DND-41 (cell line): ENCODE measurements at regions not wholly inside any gene's neighbourhood (a gene's known extent, or its start where the extent isn't known, plus 50 kb on each side); places are given as distances from the start of the nearest gene placed in this dataset.

Source experiments
- ATAC-seq: fragments of 200-7000 bp; cut with Tn5 transposase; 3 replicates; pipeline ENCODE4 v1.9.1; 2021; ENCODE audit warnings: low read depth; ENCODE audit not compliant: insufficient read depth
- DNase-seq: peaks from one replicate; pipeline ENCODE4 v3.0.0-alpha.2; 2020
- H2AFZ ChIP-seq: 2 replicates; pipeline ENCODE4 v1.6.0; 2012; ENCODE audit warnings: low read depth, low read length
- H3K27ac ChIP-seq: 2 replicates; pipeline ENCODE4 v1.5.1; 2012; ENCODE audit warnings: low read length, inconsistent platforms
- H3K27me3 ChIP-seq: fragments of 200-600 bp; sonication (generic); 2 replicates; pipeline ENCODE4 v1.6.0; 2012; ENCODE audit warnings: low read length, mild to moderate bottlenecking, inconsistent platforms; ENCODE audit not compliant: insufficient read depth, poor library complexity
- H3K36me3 ChIP-seq: 2 replicates; pipeline ENCODE4 v1.5.1; 2012; ENCODE audit warnings: low read length, inconsistent platforms; ENCODE audit not compliant: insufficient read depth
- H3K4me1 ChIP-seq: 2 replicates; pipeline ENCODE4 v1.5.1; 2012; ENCODE audit warnings: mild to moderate bottlenecking, low read length; ENCODE audit not compliant: insufficient read depth
- H3K4me2 ChIP-seq: 2 replicates; pipeline ENCODE4 v1.6.0; 2012; ENCODE audit warnings: mild to moderate bottlenecking, moderate library complexity, low read length, inconsistent platforms; ENCODE audit not compliant: insufficient read depth
- H3K4me3 ChIP-seq, 2 experiments: fragments of 200-600 bp in 1 of 2; shearing (Covaris generic) in 1 of 2; 2 replicates each; pipeline ENCODE4 v1.5.1; 2012 to 2016; ENCODE audit warnings: inconsistent platforms in 2 of 2, low read length in 2 of 2, mild to moderate bottlenecking in 2 of 2, low read depth in 1 of 2, moderate library complexity in 1 of 2
- H3K79me2 ChIP-seq: 2 replicates; pipeline ENCODE4 v1.6.0; 2012; ENCODE audit warnings: low read length, inconsistent platforms; ENCODE audit not compliant: insufficient read depth
- H3K9ac ChIP-seq: 2 replicates; pipeline ENCODE4 v1.6.0; 2012; ENCODE audit warnings: low read depth, mild to moderate bottlenecking, inconsistent platforms, low read length, moderate library complexity
- H3K9me3 ChIP-seq: 2 replicates; pipeline ENCODE4 v1.5.1; 2012; ENCODE audit warnings: low read length, moderate library complexity, mild to moderate bottlenecking, inconsistent platforms; ENCODE audit not compliant: insufficient read depth, severe bottlenecking
- H4K20me1 ChIP-seq: 2 replicates; pipeline ENCODE4 v1.6.0; 2012; ENCODE audit warnings: low read length; ENCODE audit not compliant: insufficient read depth
- CTCF ChIP-seq: IDR thresholded peaks from 2 replicates; pipeline ENCODE4 v1.5.1; 2012; ENCODE audit warnings: borderline replicate concordance, low read length, moderate library complexity, mild to moderate bottlenecking; ENCODE audit not compliant: poor library complexity, severe bottlenecking; ENCODE audit errors: extremely low read depth
- EZH2 ChIP-seq: IDR thresholded peaks from 3 replicates; pipeline ENCODE4 v1.6.1; 2012; ENCODE audit warnings: borderline replicate concordance, low read depth, mild to moderate bottlenecking, moderate library complexity, low read length, inconsistent platforms; ENCODE audit not compliant: severe bottlenecking

GRCh38 chr1:88036345-88037014 lies 647.6 kb upstream of the PKN2 start:
- Histone ChIP-seq H3K27me3 (no peaks in the 10 kb centered on the region), H3K79me2 (no peaks in the 10 kb centered on the region), H3K9ac (no peak overlapping the region), H3K4me3 (no peak overlapping the region), H3K27ac (no peak overlapping the region), H3K4me2 (no peak overlapping the region), H3K4me1 (no peaks in the 10 kb centered on the region), H3K36me3 (no peaks in the 10 kb centered on the region), H3K9me3 (peaks cover 10% of the 10 kb centered on the region), H4K20me1 (no peaks in the 10 kb centered on the region), H2AFZ (no peak overlapping the region)
- DNase-seq = no peak
- TF ChIP-seq CTCF = no peak
- TF ChIP-seq EZH2 = no peak
- no peak for ATAC-seq

GRCh38 chr1:88039240-88039639 lies 644.8 kb upstream of the PKN2 start:
- no peak for TF ChIP-seq EZH2
- TF ChIP-seq CTCF = no peak
- H2AFZ ChIP-seq = no peak overlapping the region
- H3K36me3 ChIP-seq = no peaks in the 10 kb centered on the region
- no peaks in the 10 kb centered on the region for H3K27me3 ChIP-seq
- no peak overlapping the region for H3K27ac ChIP-seq
- H3K4me3 ChIP-seq = no peak overlapping the region
- no peak overlapping the region for H3K4me2 ChIP-seq
- no peaks in the 10 kb centered on the region for H4K20me1 ChIP-seq
- no peaks in the 10 kb centered on the region for H3K4me1 ChIP-seq
- peaks cover 10% of the 10 kb centered on the region for H3K9me3 ChIP-seq
- DNase-seq (no peak), ATAC-seq (no peak)
- H3K79me2 ChIP-seq = no peaks in the 10 kb centered on the region
- H3K9ac ChIP-seq = no peak overlapping the region

- Histone ChIP-seq H3K4me2 (no peak overlapping the region), H3K27ac (no peak overlapping the region), H2AFZ (no peak overlapping the region), H3K79me2 (no peaks in the 10 kb centered on the region), H4K20me1 (no peaks in the 10 kb centered on the region), H3K4me1 (no peaks in the 10 kb centered on the region), H3K9me3 (peaks cover 4% of the 10 kb centered on the region), H3K36me3 (no peaks in the 10 kb centered on the region), H3K4me3 (no peak overlapping the region), H3K27me3 (no peaks in the 10 kb centered on the region), H3K9ac (no peak overlapping the region)
- TF ChIP-seq EZH2 (no peak), CTCF (no peak)
- DNase-seq (no peak), ATAC-seq (no peak)
Measured at GRCh38 chr1:88043834-88044233, 640.2 kb upstream of the PKN2 start.
